GM19043 (cell line): ENCODE measurements at regions not wholly inside any gene's neighbourhood (a gene's known extent, or its start where the extent isn't known, plus 50 kb on each side); places are given as distances from the start of the nearest gene placed in this dataset.
A peak's percentile ranks its signal among the peaks of the same experiment; 100 is the strongest.
"Not testable (repeated sequence)": the region's sequence is repeated elsewhere in the genome, so short reads cannot be mapped to it uniquely, and the experiment has no call there.

Experiments used
- ATAC-seq: cut with Tn5 transposase; IDR thresholded peaks from one replicate; pipeline ENCODE4 v1.9.1; 2021; ENCODE audit warnings: low read depth; ENCODE audit not compliant: unreplicated experiment

- not testable (repeated sequence) for ATAC-seq
Measured at GRCh38 chr15:20680257-20680815, 138.7 kb upstream of the GOLGA6L6 start.

- ATAC-seq, result no peak
Measured at GRCh38 chr15:20672470-20672869, 130.9 kb upstream of the GOLGA6L6 start.

- ATAC-seq, result no peak
Measured at GRCh38 chr15:20671675-20672074, 130.1 kb upstream of the GOLGA6L6 start.

- ATAC-seq, result not testable (repeated sequence)
Measured at GRCh38 chr15:20666410-20666809, 124.8 kb upstream of the GOLGA6L6 start.

GRCh38 chr15:20665653-20666052 is 124.1 kb upstream of the GOLGA6L6 start:
- ATAC-seq, result no peak

GRCh38 chr15:20659265-20659664 is 117.7 kb upstream of the GOLGA6L6 start:
- no peak for ATAC-seq

GRCh38 chr15:20658024-20658423 is 116.4 kb upstream of the GOLGA6L6 start:
- no peak for ATAC-seq

- ATAC-seq, result no peak
Measured at GRCh38 chr15:20657084-20657483, 115.5 kb upstream of the GOLGA6L6 start.

GRCh38 chr15:20652914-20653313 is 111.3 kb upstream of the GOLGA6L6 start:
- no peak for ATAC-seq

- ATAC-seq, result not testable (repeated sequence)
Measured at GRCh38 chr15:20648402-20648975, 106.9 kb upstream of the GOLGA6L6 start.

GRCh38 chr15:20646529-20647142 is 105.0 kb upstream of the GOLGA6L6 start:
- ATAC-seq, result peak; percentile 3

GRCh38 chr15:20645956-20646355 is 104.4 kb upstream of the GOLGA6L6 start:
- ATAC-seq, result peak; percentile 36

- no peak for ATAC-seq
Measured at GRCh38 chr15:20644896-20645295, 103.3 kb upstream of the GOLGA6L6 start.

- ATAC-seq, result no peak
Measured at GRCh38 chr15:20643829-20644425, 102.3 kb upstream of the GOLGA6L6 start.

- no peak for ATAC-seq
Measured at GRCh38 chr15:20643024-20643770, 101.6 kb upstream of the GOLGA6L6 start.

GRCh38 chr15:20642054-20642767 is 100.6 kb upstream of the GOLGA6L6 start:
- ATAC-seq, result no peak

- ATAC-seq, result peak; percentile 53
Measured at GRCh38 chr15:20640427-20640826, 98.8 kb upstream of the GOLGA6L6 start.

- not testable (repeated sequence) for ATAC-seq
Measured at GRCh38 chr15:20639224-20639623, 97.6 kb upstream of the GOLGA6L6 start.

- ATAC-seq, result not testable (repeated sequence)
Measured at GRCh38 chr15:20637499-20637898, 95.9 kb upstream of the GOLGA6L6 start.

- ATAC-seq, result not testable (repeated sequence)
Measured at GRCh38 chr15:20629526-20629925, 87.9 kb upstream of the GOLGA6L6 start.
